Hepatocyte (in vitro differentiated cells): ENCODE measurements at regions not wholly inside any gene's neighbourhood (a gene's known extent, or its start where the extent isn't known, plus 50 kb on each side); places are given as distances from the start of the nearest gene placed in this dataset.

Experiments
- DNase-seq: peaks from one replicate; pipeline ENCODE4 v3.0.0-alpha.2; 2016; ENCODE audit warnings: low spot score
- H2AFZ ChIP-seq: fragments of 200-600 bp; sonication (generic); 2 replicates; pipeline ENCODE4 v1.6.0; 2016; ENCODE audit warnings: antibody characterized with exemption, mild to moderate bottlenecking
- H3K27ac ChIP-seq: fragments of 200-600 bp; sonication (generic); 2 replicates; pipeline ENCODE4 v1.5.1; 2016; ENCODE audit warnings: mild to moderate bottlenecking
- H3K27me3 ChIP-seq: fragments of 200-600 bp; sonication (generic); 2 replicates; pipeline ENCODE4 v1.6.1; 2016
- H3K36me3 ChIP-seq: fragments of 200-600 bp; sonication (generic); replicated peaks from 2 replicates; pipeline ENCODE4 v1.5.1; 2016; ENCODE audit warnings: low read depth; ENCODE audit not compliant: insufficient read depth
- H3K4me1 ChIP-seq: fragments of 200-600 bp; sonication (generic); 2 replicates; pipeline ENCODE4 v1.5.1; 2016; ENCODE audit warnings: mild to moderate bottlenecking, moderate library complexity; ENCODE audit not compliant: insufficient read depth
- H3K4me2 ChIP-seq: fragments of 200-600 bp; sonication (generic); 2 replicates; pipeline ENCODE4 v1.6.0; 2016
- H3K4me3 ChIP-seq: fragments of 200-600 bp; sonication (generic); 2 replicates; pipeline ENCODE4 v1.5.1; 2016; ENCODE audit warnings: mild to moderate bottlenecking
- H3K79me2 ChIP-seq: fragments of 200-600 bp; sonication (generic); 2 replicates; pipeline ENCODE4 v1.6.0; 2017; ENCODE audit warnings: mild to moderate bottlenecking
- H3K9me2 ChIP-seq: fragments of 200-600 bp; sonication (generic); replicated peaks from 2 replicates; pipeline ENCODE4 v1.6.0; 2017; ENCODE audit warnings: mild to moderate bottlenecking; ENCODE audit not compliant: insufficient read depth
- H3K9me3 ChIP-seq: fragments of 200-600 bp; sonication (generic); 2 replicates; pipeline ENCODE4 v1.5.1; 2016; ENCODE audit warnings: low read depth, mild to moderate bottlenecking
- H4K20me1 ChIP-seq: fragments of 200-600 bp; sonication (generic); 2 replicates; pipeline ENCODE4 v1.6.0; 2016; ENCODE audit warnings: mild to moderate bottlenecking; ENCODE audit not compliant: insufficient read depth, poor library complexity, severe bottlenecking
- CTCF ChIP-seq: fragments of 200-600 bp; sonication (generic); IDR thresholded peaks from 2 replicates; pipeline ENCODE4 v1.5.1; 2016; ENCODE audit warnings: antibody characterized with exemption, mild to moderate bottlenecking; ENCODE audit not compliant: poor library complexity
- EZH2 ChIP-seq: fragments of 200-600 bp; sonication (generic); IDR thresholded peaks from 2 replicates; pipeline ENCODE4 v1.6.1; 2016; ENCODE audit warnings: antibody characterized with exemption, mild to moderate bottlenecking, borderline replicate concordance
- EZH2phosphoT487 ChIP-seq: fragments of 200-600 bp; sonication (generic); IDR thresholded peaks from one replicate; pipeline ENCODE4 v1.6.1; 2018; ENCODE audit warnings: antibody characterized with exemption, mild to moderate bottlenecking, low read depth, moderate library complexity; ENCODE audit not compliant: unreplicated experiment, severe bottlenecking
- WGBS: methylation state at CpG from one replicate; pipeline ENCODE4 v1.1.6; 2016; ENCODE audit warnings: low lambda C conversion rate; ENCODE audit errors: missing lambda C conversion rate; 5-methylcytosine and 5-hydroxymethylcytosine counted together

DNA sequence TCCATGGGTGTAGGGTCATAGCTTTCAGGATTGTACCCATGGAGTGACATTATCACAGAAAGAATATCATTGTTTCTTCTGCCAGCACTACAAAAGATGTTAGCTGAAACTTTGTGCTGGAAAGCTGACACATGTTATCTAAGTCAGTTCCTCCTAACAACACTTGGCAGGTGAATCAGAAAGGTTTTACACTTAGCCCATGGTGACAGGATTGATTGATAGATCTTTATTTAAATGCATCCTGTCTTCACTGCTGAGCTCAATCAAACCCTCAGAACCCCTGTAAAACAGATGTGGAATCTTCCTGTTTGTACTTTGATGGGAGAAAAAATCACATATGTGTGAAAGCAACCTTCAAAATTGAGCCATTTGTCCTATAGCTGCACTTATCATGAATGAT lies 811.5 kb upstream of the ANO3 start:
- Histone ChIP-seq H3K9me3 (no peaks in the 10 kb centered on the region), H4K20me1 (no peaks in the 10 kb centered on the region), H3K4me1 (no peaks in the 10 kb centered on the region), H3K27ac (no peak overlapping the region), H3K27me3 (no peaks in the 10 kb centered on the region), H3K9me2 (no peaks in the 10 kb centered on the region), H3K36me3 (no peaks in the 10 kb centered on the region), H2AFZ (no peak overlapping the region), H3K79me2 (no peaks in the 10 kb centered on the region), H3K4me3 (no peak overlapping the region), H3K4me2 (no peak overlapping the region)
- no peak for DNase-seq
- TF ChIP-seq EZH2, result no peak
- no peak for TF ChIP-seq EZH2phosphoT487
- no peak for TF ChIP-seq CTCF

- Histone ChIP-seq H3K4me1 (no peaks in the 10 kb centered on the region), H4K20me1 (no peaks in the 10 kb centered on the region), H3K9me3 (no peaks in the 10 kb centered on the region), H3K36me3 (no peaks in the 10 kb centered on the region), H3K4me3 (no peak overlapping the region), H3K9me2 (no peaks in the 10 kb centered on the region), H3K27ac (no peak overlapping the region), H2AFZ (no peak overlapping the region), H3K4me2 (no peak overlapping the region), H3K27me3 (no peaks in the 10 kb centered on the region), H3K79me2 (no peaks in the 10 kb centered on the region)
- DNase-seq, result no peak
- TF ChIP-seq CTCF, result no peak
- TF ChIP-seq EZH2phosphoT487, result no peak
- no peak for TF ChIP-seq EZH2
- WGBS, result 75% methylated on average over 2 of the region's 2 CpGs
Observed at GRCh38 chr11:25527841-25528240, 804.1 kb upstream of the ANO3 start.

DNA sequence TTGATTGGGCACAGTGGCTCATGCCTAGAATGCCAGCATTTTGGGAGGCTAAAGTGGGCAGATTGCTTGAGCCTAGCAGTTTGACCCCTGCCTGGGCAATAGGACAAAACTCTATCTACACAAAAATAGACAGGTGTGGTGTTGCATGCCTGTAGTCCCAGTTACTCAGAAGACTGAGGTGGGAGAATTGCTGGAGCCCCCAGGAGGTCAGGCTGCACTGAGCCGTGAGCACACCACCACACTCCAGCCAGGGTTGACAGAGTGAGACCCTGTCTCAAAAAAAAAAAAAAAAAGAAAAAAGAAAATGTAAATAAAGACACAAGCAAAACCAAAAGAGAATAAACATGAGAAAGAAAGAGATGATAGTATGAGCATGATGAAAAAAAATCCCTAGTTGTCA lies 802.4 kb upstream of the ANO3 start:
- no peaks in the 10 kb centered on the region for H4K20me1 ChIP-seq
- TF ChIP-seq EZH2phosphoT487 (no peak), CTCF (no peak), EZH2 (no peak)
- no peaks in the 10 kb centered on the region for H3K27me3 ChIP-seq
- H3K27ac ChIP-seq, result no peak overlapping the region
- H2AFZ ChIP-seq, result no peak overlapping the region
- WGBS, result 67% methylated on average over 1 of the region's 1 CpG
- no peaks in the 10 kb centered on the region for H3K4me1 ChIP-seq
- no peak overlapping the region for H3K4me3 ChIP-seq
- no peak overlapping the region for H3K4me2 ChIP-seq
- H3K9me2 ChIP-seq, result no peaks in the 10 kb centered on the region
- no peaks in the 10 kb centered on the region for H3K9me3 ChIP-seq
- H3K79me2 ChIP-seq, result no peaks in the 10 kb centered on the region
- DNase-seq, result no peak
- no peaks in the 10 kb centered on the region for H3K36me3 ChIP-seq
